IPS DF 6.9 (cell line): ENCODE measurements at regions not wholly inside any gene's neighbourhood (a gene's known extent, or its start where the extent isn't known, plus 50 kb on each side); places are given as distances from the start of the nearest gene placed in this dataset.

Source experiments
- DNase-seq: peaks from one replicate; pipeline ENCODE4 v3.0.0-alpha.2; 2013; ENCODE audit warnings: low read depth, low spot score
- H3K27ac ChIP-seq: one replicate; pipeline ENCODE4 v1.5.1; 2013; ENCODE audit warnings: low read length, control low read depth
- H3K27me3 ChIP-seq: 2 replicates; pipeline ENCODE4 v1.6.1; 2013; ENCODE audit warnings: mild to moderate bottlenecking, low read length; ENCODE audit not compliant: control insufficient read depth, insufficient read depth
- H3K36me3 ChIP-seq: 2 replicates; pipeline ENCODE4 v1.6.1; 2013; ENCODE audit warnings: low read length; ENCODE audit not compliant: control insufficient read depth, insufficient read depth
- H3K4me1 ChIP-seq: 2 replicates; pipeline ENCODE4 v1.6.1; 2013; ENCODE audit warnings: low read length; ENCODE audit not compliant: control insufficient read depth, insufficient read depth
- H3K4me3 ChIP-seq: 2 replicates; pipeline ENCODE4 v1.5.1; 2013; ENCODE audit warnings: mild to moderate bottlenecking, low read length
- H3K9me3 ChIP-seq: 2 replicates; pipeline ENCODE4 v1.6.1; 2013; ENCODE audit warnings: low read length, inconsistent platforms; ENCODE audit not compliant: control insufficient read depth, insufficient read depth
- WGBS: extraction: QIAGEN DNeasy Blood & Tissue Kit; methylation state at CpG from one replicate; pipeline ENCODE4 v1.1.7; 2013; ENCODE audit warnings: mixed read lengths, missing lambda C conversion rate; ENCODE audit not compliant: insufficient read length, insufficient coverage; 5-methylcytosine and 5-hydroxymethylcytosine counted together

- Histone ChIP-seq H3K4me1 (no peaks in the 10 kb centered on the region), H3K36me3 (no peaks in the 10 kb centered on the region), H3K27me3 (no peaks in the 10 kb centered on the region), H3K4me3 (no peak overlapping the region), H3K9me3 (no peaks in the 10 kb centered on the region), H3K27ac (no peak overlapping the region)
- WGBS = no CpG with 5 or more reads among the region's 6 CpGs
- no peak for DNase-seq
These were observed 53.2 kb upstream of the VASH1 start for GRCh38 chr14:76708028-76708427.

GRCh38 chr14:76708771-76709170 lies 52.5 kb upstream of the VASH1 start:
- DNase-seq = no peak
- Histone ChIP-seq H3K36me3 (no peaks in the 10 kb centered on the region), H3K27ac (no peak overlapping the region), H3K27me3 (no peaks in the 10 kb centered on the region), H3K4me3 (no peak overlapping the region), H3K9me3 (no peaks in the 10 kb centered on the region), H3K4me1 (no peaks in the 10 kb centered on the region)
- WGBS = no CpG with 5 or more reads among the region's 8 CpGs

GRCh38 chr14:76710056-76711010 lies 50.9 kb upstream of the VASH1 start:
- no CpG with 5 or more reads among the region's 13 CpGs for WGBS
- Histone ChIP-seq H3K4me1 (no peaks in the 10 kb centered on the region), H3K4me3 (no peak overlapping the region), H3K27me3 (no peaks in the 10 kb centered on the region), H3K27ac (no peak overlapping the region), H3K9me3 (no peaks in the 10 kb centered on the region), H3K36me3 (no peaks in the 10 kb centered on the region)
- DNase-seq = no peak
